ENCODE measurements at regions not wholly inside any gene's neighbourhood (a gene's known extent, or its start where the extent isn't known, plus 50 kb on each side); places are given as distances from the start of the nearest gene placed in this dataset.

GRCh38 chr2:5360081-5360480, 332.1 kb upstream of the SOX11 start:
- H3K4me3 ChIP-seq (replicated peaks in 1 of 2; ENCODE audit: low read depth in 1 of 2, low read length in 2 of 2), result no peak overlapping the region
- H4K20me1 ChIP-seq (ENCODE audit: insufficient read depth), result no peaks in the 10 kb centered on the region
- H3K9ac ChIP-seq (ENCODE audit: low read length), result no peak overlapping the region
- RAD21 ChIA-PET (ENCODE audit: low non-redundant PET in 1 of 2, low total read pairs in 2 of 2, uncharacterized antibody in 2 of 2, unreplicated experiment in 2 of 2), result no interaction called here
- intact Hi-C loops (cut with micrococcal nuclease), result no loop called here
- no peaks in the 10 kb centered on the region for H3K4me1 ChIP-seq (ENCODE audit: control insufficient read depth in 1 of 2, insufficient read depth in 2 of 2, low read length in 2 of 2)
- DNase-seq (ENCODE audit: low read depth, low spot score), result no peak
- CTCF ChIA-PET, result no interaction called here
- no peak overlapping the region for H2AFZ ChIP-seq (ENCODE audit: low read depth, low read length, poor library complexity, severe bottlenecking)
- H3K36me3 ChIP-seq (ENCODE audit: control insufficient read depth in 1 of 2, insufficient read depth in 2 of 2, low read length in 2 of 2), result no peaks in the 10 kb centered on the region
- H3K9me3 ChIP-seq (ENCODE audit: control insufficient read depth in 1 of 2, insufficient read depth in 1 of 2, low read depth in 1 of 2, low read length in 2 of 2), result peaks cover 0 to 4% of the 10 kb centered on the region in 2 experiments; a peak in 2 of 4 replicates
- TF ChIP-seq YY1 (IDR thresholded peaks at IDR 0.05; ENCODE audit: extremely low read depth, insufficient replicate concordance, low read depth, low read length), result no peak
- TF ChIP-seq RAD21 (IDR thresholded peaks at IDR 0.05; ENCODE audit: low read depth), result no peak
- TF ChIP-seq, protein P1, sequence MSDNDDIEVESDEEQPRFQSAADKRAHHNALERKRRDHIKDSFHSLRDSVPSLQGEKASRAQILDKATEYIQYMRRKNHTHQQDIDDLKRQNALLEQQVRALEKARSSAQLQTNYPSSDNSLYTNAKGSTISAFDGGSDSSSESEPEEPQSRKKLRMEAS (IDR thresholded peaks at IDR 0.05), result no peak
- TF ChIP-seq ELF1 (IDR thresholded peaks at IDR 0.05; ENCODE audit: borderline replicate concordance, low read depth), result no peak
- TF ChIP-seq TCF7L2 (IDR thresholded peaks at IDR 0.05; ENCODE audit: borderline replicate concordance, extremely low read depth, insufficient read depth, insufficient read length), result no peak
- TF ChIP-seq CEBPB (IDR thresholded peaks at IDR 0.05; ENCODE audit: low read depth), result no peak
- TF ChIP-seq ZNF274 (IDR thresholded peaks at IDR 0.05; ENCODE audit: low read depth, low read length), result no peak
- no peak for TF ChIP-seq FOSL1 (IDR thresholded peaks at IDR 0.05; ENCODE audit: low read depth)
- no peak for TF ChIP-seq CBX3 (IDR thresholded peaks at IDR 0.05; ENCODE audit: low read depth)
- no peak for TF ChIP-seq EZH2phosphoT487 (IDR thresholded peaks at IDR 0.05; ENCODE audit: borderline replicate concordance)
- no peak for TF ChIP-seq POLR2AphosphoS5 (IDR thresholded peaks at IDR 0.05; ENCODE audit: low read depth, low read length)
- TF ChIP-seq ZFX (IDR thresholded peaks at IDR 0.05), result no peak
- TF ChIP-seq, protein P2, sequence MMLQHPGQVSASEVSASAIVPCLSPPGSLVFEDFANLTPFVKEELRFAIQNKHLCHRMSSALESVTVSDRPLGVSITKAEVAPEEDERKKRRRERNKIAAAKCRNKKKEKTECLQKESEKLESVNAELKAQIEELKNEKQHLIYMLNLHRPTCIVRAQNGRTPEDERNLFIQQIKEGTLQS (IDR thresholded peaks at IDR 0.05), result no peak
- no peak for TF ChIP-seq ZBTB33 (IDR thresholded peaks at IDR 0.05; ENCODE audit: extremely low read depth, insufficient replicate concordance, low read length)
- no peak for TF ChIP-seq REST (IDR thresholded peaks at IDR 0.05; ENCODE audit: low read depth)
- TF ChIP-seq SP1 (IDR thresholded peaks at IDR 0.05; ENCODE audit: low read depth), result no peak
- TF ChIP-seq EZH2 (IDR thresholded peaks at IDR 0.05), result no peak
- TF ChIP-seq POLR2A (IDR thresholded peaks at IDR 0.05; ENCODE audit: borderline replicate concordance, extremely low read depth, insufficient read depth, insufficient read length), result no peak
- TF ChIP-seq JUND (IDR thresholded peaks at IDR 0.05), result no peak
- no peak for TF ChIP-seq EGR1 (IDR thresholded peaks at IDR 0.05; ENCODE audit: low read depth)
- POLR2A ChIA-PET, result no interaction called here
- no peaks in the 10 kb centered on the region for H3K27me3 ChIP-seq (ENCODE audit: insufficient read depth, low read length)
- BruUV-seq (replicated peaks), result no TSS peak
- no peaks in the 10 kb centered on the region for H3K79me2 ChIP-seq (ENCODE audit: insufficient read depth, low read length)
- H3K9me2 ChIP-seq (ENCODE audit: insufficient read depth), result no peaks in the 10 kb centered on the region
- H3K4me2 ChIP-seq (ENCODE audit: low read length), result no peak overlapping the region
- ATAC-seq, result no peak
- no peak overlapping the region for H3K27ac ChIP-seq (ENCODE audit: low read depth, low read length)
